T-helper 2 cell treated with Interferon-gamma antibody and Interleukin-4, amounts not matched to agents 5 μg/mL and 100 μg/mL, for 36 hours (primary cell): ENCODE measurements at regions not wholly inside any gene's neighbourhood (a gene's known extent, or its start where the extent isn't known, plus 50 kb on each side); places are given as distances from the start of the nearest gene placed in this dataset.

Experiments used
- DNase-seq: peaks from one replicate; pipeline ENCODE4 v3.0.0; 2021; ENCODE audit warnings: low spot score
- H3K27ac Mint-ChIP-seq: one replicate; pipeline ENCODE4 v1.8.0; 2021; ENCODE audit warnings: mild to moderate bottlenecking, mixed read lengths
- H3K27me3 Mint-ChIP-seq: one replicate; pipeline ENCODE4 v1.8.0; 2021; ENCODE audit warnings: low read depth, mixed read lengths
- H3K36me3 Mint-ChIP-seq: one replicate; pipeline ENCODE4 v1.8.0; 2021; ENCODE audit warnings: low read depth, mixed read lengths
- H3K4me1 Mint-ChIP-seq: one replicate; pipeline ENCODE4 v1.8.0; 2021; ENCODE audit warnings: low read depth, mixed read lengths
- H3K4me3 Mint-ChIP-seq: one replicate; pipeline ENCODE4 v1.8.0; 2022; ENCODE audit warnings: mild to moderate bottlenecking, moderate library complexity, mixed read lengths
- H3K9me3 Mint-ChIP-seq: one replicate; pipeline ENCODE4 v1.8.0; 2021; ENCODE audit warnings: mixed read lengths

GRCh38 chrX:137425273-137425902, 140.5 kb upstream of the ZIC3 start:
- no peak overlapping the region for H3K4me3 Mint-ChIP-seq
- H3K27me3 Mint-ChIP-seq: peaks cover 61% of the 10 kb centered on the region
- H3K27ac Mint-ChIP-seq: no peak overlapping the region
- peaks cover 4% of the 10 kb centered on the region for H3K4me1 Mint-ChIP-seq
- no peaks in the 10 kb centered on the region for H3K36me3 Mint-ChIP-seq
- DNase-seq: no peak
- no peaks in the 10 kb centered on the region for H3K9me3 Mint-ChIP-seq

- Mint-ChIP-seq H3K36me3 (no peaks in the 10 kb centered on the region), H3K9me3 (no peaks in the 10 kb centered on the region), H3K27me3 (peaks cover 56% of the 10 kb centered on the region), H3K4me3 (no peak overlapping the region), H3K27ac (no peak overlapping the region), H3K4me1 (peaks cover 4% of the 10 kb centered on the region)
- no peak for DNase-seq
Observed at GRCh38 chrX:137424679-137425078, 141.2 kb upstream of the ZIC3 start.

GRCh38 chrX:137423241-137423640, 142.7 kb upstream of the ZIC3 start:
- Mint-ChIP-seq H3K4me1 (peaks cover 2% of the 10 kb centered on the region), H3K27me3 (peaks cover 46% of the 10 kb centered on the region), H3K9me3 (no peaks in the 10 kb centered on the region), H3K27ac (no peak overlapping the region), H3K36me3 (no peaks in the 10 kb centered on the region), H3K4me3 (no peak overlapping the region)
- DNase-seq: no peak

GRCh38 chrX:137418086-137418485, 147.8 kb upstream of the ZIC3 start:
- Mint-ChIP-seq H3K4me3 (no peak overlapping the region), H3K27me3 (peaks cover 9% of the 10 kb centered on the region), H3K4me1 (no peaks in the 10 kb centered on the region), H3K36me3 (no peaks in the 10 kb centered on the region), H3K9me3 (no peaks in the 10 kb centered on the region), H3K27ac (no peak overlapping the region)
- DNase-seq: no peak

GRCh38 chrX:137413190-137413589, 152.7 kb upstream of the ZIC3 start:
- Mint-ChIP-seq H3K4me1 (no peaks in the 10 kb centered on the region), H3K27ac (no peak overlapping the region), H3K4me3 (no peak overlapping the region), H3K9me3 (no peaks in the 10 kb centered on the region), H3K27me3 (peaks cover 3% of the 10 kb centered on the region), H3K36me3 (no peaks in the 10 kb centered on the region)
- no peak for DNase-seq

GRCh38 chrX:137405449-137406140, 160.3 kb upstream of the ZIC3 start:
- no peaks in the 10 kb centered on the region for H3K9me3 Mint-ChIP-seq
- no peaks in the 10 kb centered on the region for H3K27me3 Mint-ChIP-seq
- H3K4me3 Mint-ChIP-seq: no peak overlapping the region
- no peak overlapping the region for H3K27ac Mint-ChIP-seq
- H3K4me1 Mint-ChIP-seq: no peaks in the 10 kb centered on the region
- DNase-seq: no peak
- H3K36me3 Mint-ChIP-seq: no peaks in the 10 kb centered on the region

- no peak overlapping the region for H3K4me3 Mint-ChIP-seq
- H3K4me1 Mint-ChIP-seq: no peaks in the 10 kb centered on the region
- no peak overlapping the region for H3K27ac Mint-ChIP-seq
- H3K27me3 Mint-ChIP-seq: no peaks in the 10 kb centered on the region
- no peaks in the 10 kb centered on the region for H3K9me3 Mint-ChIP-seq
- no peaks in the 10 kb centered on the region for H3K36me3 Mint-ChIP-seq
- DNase-seq: no peak
Observed at GRCh38 chrX:137401092-137401491, 164.8 kb upstream of the ZIC3 start.

- Mint-ChIP-seq H3K9me3 (no peaks in the 10 kb centered on the region), H3K36me3 (no peaks in the 10 kb centered on the region), H3K4me3 (no peak overlapping the region), H3K4me1 (no peaks in the 10 kb centered on the region), H3K27ac (no peak overlapping the region), H3K27me3 (no peaks in the 10 kb centered on the region)
- no peak for DNase-seq
Observed at GRCh38 chrX:137387646-137388045, 178.3 kb upstream of the ZIC3 start.

- Mint-ChIP-seq H3K4me3 (no peak overlapping the region), H3K9me3 (no peaks in the 10 kb centered on the region), H3K27ac (no peak overlapping the region), H3K27me3 (no peaks in the 10 kb centered on the region), H3K4me1 (no peaks in the 10 kb centered on the region), H3K36me3 (no peaks in the 10 kb centered on the region)
- DNase-seq: no peak
Observed at GRCh38 chrX:137366018-137366633, 199.8 kb upstream of the ZIC3 start.

- H3K9me3 Mint-ChIP-seq: no peaks in the 10 kb centered on the region
- H3K4me1 Mint-ChIP-seq: no peaks in the 10 kb centered on the region
- no peaks in the 10 kb centered on the region for H3K36me3 Mint-ChIP-seq
- H3K4me3 Mint-ChIP-seq: no peak overlapping the region
- H3K27me3 Mint-ChIP-seq: no peaks in the 10 kb centered on the region
- no peak overlapping the region for H3K27ac Mint-ChIP-seq
- no peak for DNase-seq
Observed at GRCh38 chrX:137363559-137363958, 202.4 kb upstream of the ZIC3 start.

GRCh38 chrX:137362583-137362982, 203.3 kb upstream of the ZIC3 start:
- H3K4me3 Mint-ChIP-seq: no peak overlapping the region
- H3K4me1 Mint-ChIP-seq: no peaks in the 10 kb centered on the region
- no peaks in the 10 kb centered on the region for H3K36me3 Mint-ChIP-seq
- H3K9me3 Mint-ChIP-seq: no peaks in the 10 kb centered on the region
- no peaks in the 10 kb centered on the region for H3K27me3 Mint-ChIP-seq
- DNase-seq: no peak
- H3K27ac Mint-ChIP-seq: no peak overlapping the region

- no peak overlapping the region for H3K4me3 Mint-ChIP-seq
- no peaks in the 10 kb centered on the region for H3K9me3 Mint-ChIP-seq
- H3K4me1 Mint-ChIP-seq: no peaks in the 10 kb centered on the region
- H3K36me3 Mint-ChIP-seq: no peaks in the 10 kb centered on the region
- H3K27me3 Mint-ChIP-seq: no peaks in the 10 kb centered on the region
- no peak for DNase-seq
- no peak overlapping the region for H3K27ac Mint-ChIP-seq
Observed at GRCh38 chrX:137354851-137355250, 211.1 kb upstream of the ZIC3 start.

GRCh38 chrX:137353404-137353803, 212.5 kb upstream of the ZIC3 start:
- no peaks in the 10 kb centered on the region for H3K4me1 Mint-ChIP-seq

GRCh38 chrX:137352101-137352660, 213.7 kb upstream of the ZIC3 start:
- no peak for DNase-seq
- Mint-ChIP-seq H3K4me1 (no peaks in the 10 kb centered on the region), H3K4me3 (no peak overlapping the region), H3K27ac (no peak overlapping the region), H3K27me3 (no peaks in the 10 kb centered on the region), H3K36me3 (no peaks in the 10 kb centered on the region), H3K9me3 (no peaks in the 10 kb centered on the region)

More at GRCh38 chrX:137353404-137353803, 212.5 kb upstream of the ZIC3 start:
- Mint-ChIP-seq H3K4me3 (no peak overlapping the region), H3K27ac (no peak overlapping the region), H3K36me3 (no peaks in the 10 kb centered on the region), H3K9me3 (no peaks in the 10 kb centered on the region), H3K27me3 (no peaks in the 10 kb centered on the region)
- no peak for DNase-seq
